HFFc6 (cell line): ENCODE measurements at regions not wholly inside any gene's neighbourhood (a gene's known extent, or its start where the extent isn't known, plus 50 kb on each side); places are given as distances from the start of the nearest gene placed in this dataset.
"Not testable (repeated sequence)": the region's sequence is repeated elsewhere in the genome, so short reads cannot be mapped to it uniquely, and the experiment has no call there.

ENCODE experiments used
- DNase-seq: peaks from one replicate; pipeline ENCODE4 v3.0.0-alpha.2; 2018
- H3K27ac Mint-ChIP-seq: 2 replicates; pipeline ENCODE4 v1.8.0; 2020; ENCODE audit warnings: mild to moderate bottlenecking, mixed read lengths
- H3K27me3 Mint-ChIP-seq: 2 replicates; pipeline ENCODE4 v1.8.0; 2021; ENCODE audit warnings: mild to moderate bottlenecking, moderate library complexity, mixed read lengths; ENCODE audit not compliant: insufficient read depth
- H3K36me3 Mint-ChIP-seq: 2 replicates; pipeline ENCODE4 v1.8.0; 2021; ENCODE audit warnings: low read depth, mixed read lengths
- H3K4me1 Mint-ChIP-seq: 2 replicates; pipeline ENCODE4 v1.8.0; 2020; ENCODE audit warnings: low read depth, mixed read lengths
- H3K4me3 Mint-ChIP-seq: 2 replicates; pipeline ENCODE4 v1.8.0; 2020; ENCODE audit warnings: mild to moderate bottlenecking, moderate library complexity, mixed read lengths
- H3K9me3 Mint-ChIP-seq: 2 replicates; pipeline ENCODE4 v1.8.0; 2020; ENCODE audit warnings: mild to moderate bottlenecking, mixed read lengths
- CTCF ChIP-seq: fragments of 200-600 bp; sonication (generic); IDR thresholded peaks from 2 replicates; pipeline ENCODE4 v1.5.0; 2021; ENCODE audit warnings: antibody characterized with exemption, mild to moderate bottlenecking

- Mint-ChIP-seq H3K27ac (no peak overlapping the region), H3K4me1 (no peaks in the 10 kb centered on the region), H3K4me3 (no peak overlapping the region), H3K27me3 (peaks cover 15% of the 10 kb centered on the region), H3K36me3 (no peaks in the 10 kb centered on the region), H3K9me3 (no peaks in the 10 kb centered on the region)
- DNase-seq = no peak
- no peak for TF ChIP-seq CTCF
These were observed 72.3 kb upstream of the DHRS4 start for GRCh38 chr14:23881282-23881681.

- no peak for TF ChIP-seq CTCF
- Mint-ChIP-seq H3K27me3 (peaks cover 13% of the 10 kb centered on the region), H3K4me3 (no peak overlapping the region), H3K9me3 (peaks cover 9% of the 10 kb centered on the region), H3K27ac (no peak overlapping the region), H3K4me1 (no peaks in the 10 kb centered on the region), H3K36me3 (peaks cover 4% of the 10 kb centered on the region; the same call in 1 of the 2 replicates)
- DNase-seq = no peak
These were observed 69.7 kb upstream of the DHRS4 start for GRCh38 chr14:23883684-23884540.

- Mint-ChIP-seq H3K4me1 (no peaks in the 10 kb centered on the region), H3K4me3 (no peak overlapping the region), H3K27ac (no peak overlapping the region), H3K27me3 (peaks cover 13% of the 10 kb centered on the region), H3K9me3 (peaks cover 9% of the 10 kb centered on the region), H3K36me3 (peaks cover 4% of the 10 kb centered on the region; the same call in 1 of the 2 replicates)
- no peak for TF ChIP-seq CTCF
- DNase-seq = no peak
These were observed 69.0 kb upstream of the DHRS4 start for GRCh38 chr14:23884541-23884904.

- no peak for DNase-seq
- Mint-ChIP-seq H3K4me3 (no peak overlapping the region), H3K27ac (no peak overlapping the region), H3K9me3 (peaks cover 9% of the 10 kb centered on the region), H3K4me1 (no peaks in the 10 kb centered on the region), H3K36me3 (peaks cover 4% of the 10 kb centered on the region; the same call in 1 of the 2 replicates), H3K27me3 (peaks cover 18% of the 10 kb centered on the region)
- TF ChIP-seq CTCF = no peak
These were observed 66.0 kb upstream of the DHRS4 start for GRCh38 chr14:23887536-23887935.

- H3K4me1 Mint-ChIP-seq, H3K36me3 Mint-ChIP-seq, H3K27ac Mint-ChIP-seq, H3K4me3 Mint-ChIP-seq, H3K9me3 Mint-ChIP-seq, DNase-seq: not testable (repeated sequence)
- H3K27me3 Mint-ChIP-seq = peaks cover 18% of the 10 kb centered on the region
These were observed 61.9 kb upstream of the DHRS4 start for GRCh38 chr14:23891717-23892116.

- not testable (repeated sequence) for H3K27ac Mint-ChIP-seq, H3K4me3 Mint-ChIP-seq, H3K36me3 Mint-ChIP-seq, H3K9me3 Mint-ChIP-seq, DNase-seq, H3K4me1 Mint-ChIP-seq
- peaks cover 17% of the 10 kb centered on the region for H3K27me3 Mint-ChIP-seq
These were observed 61.3 kb upstream of the DHRS4 start for GRCh38 chr14:23892289-23892688.
